WTC11 (cell line): ENCODE measurements at regions not wholly inside any gene's neighbourhood (a gene's known extent, or its start where the extent isn't known, plus 50 kb on each side); places are given as distances from the start of the nearest gene placed in this dataset.

Experiments used
- CTCF ChIP-seq: fragments of 200-600 bp; IDR thresholded peaks from 2 replicates; pipeline ENCODE4 v1.8.0; 2022; ENCODE audit warnings: antibody characterized with exemption
- ESRRA ChIP-seq: sonication (generic); formaldehyde crosslinking; IDR thresholded peaks from 2 replicates; pipeline ENCODE4 v1.8.1; 2022; ENCODE audit warnings: mild to moderate bottlenecking, missing genetic modification reagents, borderline replicate concordance
- NR1H2 ChIP-seq: sonication (generic); formaldehyde crosslinking; IDR thresholded peaks from 2 replicates; pipeline ENCODE4 v1.9.0; 2021; ENCODE audit warnings: mild to moderate bottlenecking, moderate library complexity, missing genetic modification reagents
- NR2C2 ChIP-seq: sonication (generic); formaldehyde crosslinking; IDR thresholded peaks from 2 replicates; pipeline ENCODE4 v1.8.0; 2022; ENCODE audit warnings: mild to moderate bottlenecking, missing genetic modification reagents
- OVOL2 ChIP-seq: fragments of 250-450 bp; sonication (Bioruptor Pico); IDR thresholded peaks from 2 replicates; pipeline ENCODE4 v1.9.0; 2021; ENCODE audit warnings: mild to moderate bottlenecking, borderline replicate concordance
- TEAD4 ChIP-seq: sonication (generic); formaldehyde crosslinking; IDR thresholded peaks from 2 replicates; pipeline ENCODE4 v1.8.0; 2022; ENCODE audit warnings: mild to moderate bottlenecking, missing genetic modification reagents
- TF ChIP-seq, protein P1 (sequence below): sonication (generic); formaldehyde crosslinking; IDR thresholded peaks from 2 replicates; pipeline ENCODE4 v1.8.0; 2023; ENCODE audit warnings: missing genetic modification reagents
- TF ChIP-seq, protein P2 (sequence below): sonication (generic); formaldehyde crosslinking; conservative IDR thresholded peaks from 2 replicates; pipeline ENCODE4 v1.8.1; 2022; ENCODE audit warnings: mild to moderate bottlenecking, missing genetic modification reagents

GRCh38 chr21:35226968-35227744, 178.1 kb upstream of the RUNX1 start:
- TF ChIP-seq, protein P1, sequence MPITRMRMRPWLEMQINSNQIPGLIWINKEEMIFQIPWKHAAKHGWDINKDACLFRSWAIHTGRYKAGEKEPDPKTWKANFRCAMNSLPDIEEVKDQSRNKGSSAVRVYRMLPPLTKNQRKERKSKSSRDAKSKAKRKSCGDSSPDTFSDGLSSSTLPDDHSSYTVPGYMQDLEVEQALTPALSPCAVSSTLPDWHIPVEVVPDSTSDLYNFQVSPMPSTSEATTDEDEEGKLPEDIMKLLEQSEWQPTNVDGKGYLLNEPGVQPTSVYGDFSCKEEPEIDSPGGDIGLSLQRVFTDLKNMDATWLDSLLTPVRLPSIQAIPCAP (CRISPR knock-in tag), result no peak
- TF ChIP-seq CTCF (no peak), OVOL2 (CRISPR knock-in tag) (no peak), TEAD4 (no peak), NR1H2 (CRISPR knock-in tag) (no peak), ESRRA (CRISPR knock-in tag) (no peak), NR2C2 (CRISPR knock-in tag) (no peak)
- TF ChIP-seq, protein P2, sequence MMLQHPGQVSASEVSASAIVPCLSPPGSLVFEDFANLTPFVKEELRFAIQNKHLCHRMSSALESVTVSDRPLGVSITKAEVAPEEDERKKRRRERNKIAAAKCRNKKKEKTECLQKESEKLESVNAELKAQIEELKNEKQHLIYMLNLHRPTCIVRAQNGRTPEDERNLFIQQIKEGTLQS (CRISPR knock-in tag), result no peak
